H1 (cell line): ENCODE measurements at regions not wholly inside any gene's neighbourhood (a gene's known extent, or its start where the extent isn't known, plus 50 kb on each side); places are given as distances from the start of the nearest gene placed in this dataset.

Experiments
- ATF2 ChIP-seq: IDR thresholded peaks from 2 replicates; pipeline ENCODE4 v1.6.1; 2012; ENCODE audit warnings: low read length, inconsistent platforms
- POLR2A ChIP-seq, 2 experiments: IDR thresholded peaks; 1 replicate in 1 of 2; 2 replicates in 1 of 2; pipeline ENCODE4 v1.6.1; 2011; ENCODE audit warnings: low read depth in 2 of 2, low read length in 2 of 2, mild to moderate bottlenecking in 2 of 2; ENCODE audit errors: control extremely low read depth in 1 of 2
- SIN3A ChIP-seq, 2 experiments: IDR thresholded peaks in 1 of 2; conservative IDR thresholded peaks in 1 of 2; 2 replicates each; pipeline ENCODE4 v1.6.1; 2011 to 2012; ENCODE audit warnings: low read length in 2 of 2, improper control_type of control experiment in 1 of 2, low read depth in 1 of 2, mild to moderate bottlenecking in 1 of 2
- ZNF274 ChIP-seq: IDR thresholded peaks from 2 replicates; pipeline ENCODE4 v1.7.0; 2012; ENCODE audit warnings: low read length, borderline replicate concordance; ENCODE audit errors: extremely low read depth

DNA sequence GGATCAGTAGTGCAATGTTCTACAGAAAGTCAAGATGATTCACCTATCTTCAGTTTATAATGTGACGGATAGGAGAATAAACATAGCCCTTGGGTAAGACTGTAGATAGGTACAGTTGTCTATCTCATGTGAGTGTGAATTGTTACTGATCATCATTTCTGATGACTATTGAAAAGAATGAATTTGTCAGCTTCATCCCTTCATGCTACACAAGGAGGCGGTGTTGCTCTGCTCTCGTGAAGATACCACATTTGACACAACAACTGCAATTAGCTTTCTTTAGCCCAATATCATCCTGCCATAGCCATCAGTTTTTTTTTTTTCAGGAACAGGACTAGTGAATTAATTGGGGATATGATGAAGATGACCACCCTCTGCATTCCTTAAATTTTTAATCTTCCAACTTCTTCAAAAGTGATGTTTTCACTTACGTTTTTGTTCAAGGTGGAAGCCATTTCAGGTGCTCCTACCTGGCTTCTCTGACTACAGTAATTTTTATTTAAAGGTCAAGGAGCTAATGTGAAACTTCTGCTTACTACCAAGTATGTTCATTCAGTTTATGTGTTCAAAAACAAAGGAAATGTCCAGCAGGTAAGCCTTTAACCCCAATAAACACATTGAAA, 152.9 kb upstream of the MOCS2 start:
- TF ChIP-seq POLR2A (IDR thresholded peaks at IDR 0.05; ENCODE audit: control extremely low read depth in 1 of 2, low read depth in 2 of 2, low read length in 2 of 2), result no peak
- no peak for TF ChIP-seq SIN3A (conservative IDR thresholded peaks at IDR 0.05 in 1 of 2, IDR thresholded peaks at IDR 0.05 in 1 of 2; ENCODE audit: low read depth in 1 of 2, low read length in 2 of 2)
- no peak for TF ChIP-seq ZNF274
- no peak for TF ChIP-seq ATF2
